Ectodermal cell (in vitro differentiated cells): ENCODE measurements at regions not wholly inside any gene's neighbourhood (a gene's known extent, or its start where the extent isn't known, plus 50 kb on each side); places are given as distances from the start of the nearest gene placed in this dataset.
"Not testable (repeated sequence)": the region's sequence is repeated elsewhere in the genome, so short reads cannot be mapped to it uniquely, and the experiment has no call there.

ENCODE experiments used
- H3K27ac ChIP-seq: 2 replicates; pipeline ENCODE4 v1.7.0; 2013; ENCODE audit warnings: mild to moderate bottlenecking, low read depth, low read length; ENCODE audit not compliant: insufficient read depth, poor library complexity, severe bottlenecking
- H3K27me3 ChIP-seq: 2 replicates; pipeline ENCODE4 v1.7.0; 2013; ENCODE audit warnings: mild to moderate bottlenecking, low read length; ENCODE audit not compliant: insufficient read depth, control insufficient read depth, poor library complexity, severe bottlenecking
- H3K36me3 ChIP-seq: one replicate; pipeline ENCODE4 v1.7.0; 2013; ENCODE audit warnings: low read length; ENCODE audit not compliant: control insufficient read depth, insufficient read depth
- H3K4me1 ChIP-seq: one replicate; pipeline ENCODE4 v1.7.0; 2013; ENCODE audit warnings: low read length; ENCODE audit not compliant: control insufficient read depth, insufficient read depth
- H3K4me3 ChIP-seq: 2 replicates; pipeline ENCODE4 v1.7.0; 2013; ENCODE audit warnings: low read depth, low read length, control low read depth; ENCODE audit not compliant: insufficient read depth
- H3K9me3 ChIP-seq: 2 replicates; pipeline ENCODE4 v1.7.0; 2013; ENCODE audit warnings: mild to moderate bottlenecking, low read length, moderate library complexity; ENCODE audit not compliant: control insufficient read depth
- WGBS, 2 experiments: methylation state at CpG; one replicate each; pipeline ENCODE4 v1.1.7; 2013; ENCODE audit warnings: missing lambda C conversion rate in 2 of 2; 5-methylcytosine and 5-hydroxymethylcytosine counted together

- H3K36me3 ChIP-seq = no peaks in the 10 kb centered on the region
- H3K4me3 ChIP-seq = no peak overlapping the region
- H3K27me3 ChIP-seq = no peaks in the 10 kb centered on the region
- H3K4me1 ChIP-seq = no peaks in the 10 kb centered on the region
- H3K27ac ChIP-seq = no peak overlapping the region
- 86 to 100% methylated on average over 2 of the region's 2 CpGs for WGBS, 2 experiments
- H3K9me3 ChIP-seq = no peaks in the 10 kb centered on the region
Observed at GRCh38 chr12:91887957-91888356, 257.7 kb downstream of the BTG1 start.

GRCh38 chr12:91885851-91886731, 259.6 kb downstream of the BTG1 start:
- Histone ChIP-seq H3K36me3 (no peaks in the 10 kb centered on the region), H3K9me3 (no peaks in the 10 kb centered on the region), H3K27ac (no peak overlapping the region), H3K4me3 (no peak overlapping the region), H3K27me3 (no peaks in the 10 kb centered on the region), H3K4me1 (no peaks in the 10 kb centered on the region)
- 92 to 99% methylated on average over 4 to 5 of the region's 5 CpGs for WGBS, 2 experiments

GRCh38 chr12:91884230-91884629, 261.4 kb downstream of the BTG1 start:
- Histone ChIP-seq H3K9me3 (no peaks in the 10 kb centered on the region), H3K36me3 (no peaks in the 10 kb centered on the region), H3K27ac (no peak overlapping the region), H3K4me1 (no peaks in the 10 kb centered on the region), H3K27me3 (no peaks in the 10 kb centered on the region), H3K4me3 (no peak overlapping the region)
- 89 to 96% methylated on average over 2 to 3 of the region's 3 CpGs for WGBS, 2 experiments

GRCh38 chr12:91883811-91884210, 261.8 kb downstream of the BTG1 start:
- Histone ChIP-seq H3K36me3 (no peaks in the 10 kb centered on the region), H3K27ac (no peak overlapping the region), H3K4me1 (no peaks in the 10 kb centered on the region), H3K9me3 (no peaks in the 10 kb centered on the region), H3K4me3 (no peak overlapping the region), H3K27me3 (no peaks in the 10 kb centered on the region)
- WGBS, 2 experiments = 79 to 91% methylated on average over 2 to 3 of the region's 4 CpGs

- Histone ChIP-seq H3K4me1 (no peaks in the 10 kb centered on the region), H3K27me3 (no peaks in the 10 kb centered on the region), H3K27ac (no peak overlapping the region), H3K9me3 (no peaks in the 10 kb centered on the region), H3K4me3 (no peak overlapping the region), H3K36me3 (no peaks in the 10 kb centered on the region)
- WGBS, 2 experiments = 96 to 98% methylated on average over 4 of the region's 4 CpGs
Observed at GRCh38 chr12:91882910-91883309, 262.7 kb downstream of the BTG1 start.

GRCh38 chr12:91880528-91880927, 265.1 kb downstream of the BTG1 start:
- no peaks in the 10 kb centered on the region for H3K27me3 ChIP-seq
- H3K27ac ChIP-seq = no peak overlapping the region
- H3K36me3 ChIP-seq = no peaks in the 10 kb centered on the region
- no peaks in the 10 kb centered on the region for H3K4me1 ChIP-seq
- 80 to 100% methylated on average over 1 of the region's 1 CpG for WGBS, 2 experiments
- no peaks in the 10 kb centered on the region for H3K9me3 ChIP-seq
- H3K4me3 ChIP-seq = no peak overlapping the region

- Histone ChIP-seq H3K4me3 (no peak overlapping the region), H3K4me1 (no peaks in the 10 kb centered on the region), H3K36me3 (no peaks in the 10 kb centered on the region), H3K27me3 (no peaks in the 10 kb centered on the region), H3K27ac (no peak overlapping the region), H3K9me3 (no peaks in the 10 kb centered on the region)
- 95 to 100% methylated on average over 4 to 5 of the region's 5 CpGs for WGBS, 2 experiments
Observed at GRCh38 chr12:91877456-91878235, 268.0 kb downstream of the BTG1 start.

- Histone ChIP-seq H3K4me1 (no peaks in the 10 kb centered on the region), H3K4me3 (no peak overlapping the region)
- 82 to 83% methylated on average over 3 of the region's 3 CpGs for WGBS, 2 experiments
Observed at GRCh38 chr12:91877022-91877421, 268.6 kb downstream of the BTG1 start.

GRCh38 chr12:91875671-91876070, 270.0 kb downstream of the BTG1 start:
- H3K27ac ChIP-seq, H3K36me3 ChIP-seq, H3K27me3 ChIP-seq, H3K4me1 ChIP-seq, H3K4me3 ChIP-seq, H3K9me3 ChIP-seq: not testable (repeated sequence)
- WGBS, 2 experiments = 85 to 89% methylated on average over 2 to 3 of the region's 3 CpGs

More at GRCh38 chr12:91877022-91877421, 268.6 kb downstream of the BTG1 start:
- Histone ChIP-seq H3K27ac (no peak overlapping the region), H3K9me3 (no peaks in the 10 kb centered on the region), H3K36me3 (no peaks in the 10 kb centered on the region), H3K27me3 (no peaks in the 10 kb centered on the region)

- Histone ChIP-seq H3K9me3 (no peaks in the 10 kb centered on the region), H3K27ac (no peak overlapping the region), H3K4me3 (no peak overlapping the region), H3K27me3 (no peaks in the 10 kb centered on the region), H3K4me1 (no peaks in the 10 kb centered on the region), H3K36me3 (no peaks in the 10 kb centered on the region)
- 95 to 100% methylated on average over 2 of the region's 2 CpGs for WGBS, 2 experiments
Observed at GRCh38 chr12:91874086-91874865, 271.4 kb downstream of the BTG1 start.
